HG03432 (cell line): ENCODE measurements at regions not wholly inside any gene's neighbourhood (a gene's known extent, or its start where the extent isn't known, plus 50 kb on each side); places are given as distances from the start of the nearest gene placed in this dataset.
A peak's percentile ranks its signal among the peaks of the same experiment; 100 is the strongest.

Experiments
- ATAC-seq: cut with Tn5 transposase; IDR thresholded peaks from one replicate; pipeline ENCODE4 v1.9.1; 2021; ENCODE audit warnings: mild to moderate bottlenecking, moderate library complexity; ENCODE audit not compliant: unreplicated experiment

DNA sequence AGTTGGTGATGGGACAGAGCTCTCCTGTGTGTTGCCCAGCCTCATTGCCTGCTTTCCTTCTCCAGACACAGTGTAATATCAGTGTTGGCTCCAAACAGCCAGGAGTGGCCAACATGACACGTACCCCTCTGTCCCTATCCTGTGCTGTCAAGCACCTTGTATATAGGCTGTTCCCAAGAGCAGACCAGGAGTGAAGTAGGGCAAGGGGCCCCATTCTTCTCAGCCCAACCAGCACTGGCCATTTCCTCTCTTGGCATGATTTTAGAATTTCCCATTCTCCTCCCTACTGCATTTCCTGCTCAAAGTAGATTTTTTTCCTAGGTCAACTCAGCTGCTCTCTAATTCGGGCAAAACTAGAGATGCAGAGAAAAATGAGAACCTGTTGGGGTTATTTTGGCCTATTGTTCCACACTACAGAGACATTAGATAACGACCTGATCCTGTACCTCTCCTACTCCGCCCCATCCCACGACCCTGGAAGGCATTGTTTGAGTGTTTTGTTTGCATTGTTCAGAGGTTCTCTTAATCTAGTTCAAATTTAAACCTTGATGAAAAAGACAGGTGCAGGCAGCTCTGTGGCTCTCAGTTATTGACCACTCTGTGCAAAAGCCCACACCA lies 95.6 kb downstream of the RASSF10 start:
- ATAC-seq: no peak

- peak; percentile 70 for ATAC-seq
Measured at GRCh38 chr11:13105237-13105844, 96.2 kb downstream of the RASSF10 start.

DNA sequence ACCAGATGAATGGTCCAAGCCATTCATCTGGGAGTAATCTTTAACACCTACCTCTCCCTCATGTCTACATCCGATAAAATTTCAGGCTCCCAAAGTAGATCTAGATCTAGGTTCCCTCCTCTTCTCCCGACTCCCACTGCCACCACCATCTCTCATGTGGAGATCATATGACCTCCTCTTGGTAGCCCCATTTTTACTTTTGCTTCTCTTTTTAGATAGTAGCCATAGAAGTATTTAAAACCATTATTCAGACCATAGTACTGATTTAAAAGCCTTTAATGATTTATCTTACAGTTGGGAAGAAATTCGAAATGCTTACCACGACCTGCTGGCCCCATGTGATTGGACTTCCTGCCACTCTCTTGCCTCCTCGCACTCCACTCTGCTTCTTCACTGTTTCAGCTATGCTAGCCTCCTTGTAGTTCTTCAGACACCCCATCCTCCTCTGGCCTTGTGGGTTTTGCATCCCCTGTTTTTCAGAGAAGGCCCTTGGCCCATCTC lies 98.5 kb downstream of the RASSF10 start:
- ATAC-seq: no peak

- no peak for ATAC-seq
Measured at GRCh38 chr11:13108416-13108815, 99.3 kb downstream of the RASSF10 start.

DNA sequence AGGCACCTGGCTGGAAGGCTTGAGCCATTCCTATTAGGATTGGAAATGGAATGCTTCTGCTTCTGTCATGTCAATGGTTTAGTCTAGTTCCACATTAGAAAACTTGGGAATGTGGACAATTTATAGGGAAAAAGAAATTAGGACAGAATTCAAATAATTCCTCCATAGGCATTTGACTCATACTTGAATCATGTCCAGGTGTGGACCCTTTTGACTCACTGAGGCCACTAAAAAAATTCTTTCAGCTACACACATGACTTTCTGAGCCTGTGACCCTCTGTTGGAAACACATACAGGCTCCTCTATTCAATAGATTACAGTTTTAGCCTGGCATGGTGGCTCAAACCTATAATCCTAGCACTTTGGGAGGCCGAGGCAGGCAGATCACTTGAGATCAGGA lies 100.5 kb downstream of the RASSF10 start:
- no peak for ATAC-seq

GRCh38 chr11:13110145-13110544 lies 101.0 kb downstream of the RASSF10 start:
- no peak for ATAC-seq

GRCh38 chr11:13110929-13111812 lies 102.1 kb downstream of the RASSF10 start:
- peak; percentile 41 for ATAC-seq

DNA sequence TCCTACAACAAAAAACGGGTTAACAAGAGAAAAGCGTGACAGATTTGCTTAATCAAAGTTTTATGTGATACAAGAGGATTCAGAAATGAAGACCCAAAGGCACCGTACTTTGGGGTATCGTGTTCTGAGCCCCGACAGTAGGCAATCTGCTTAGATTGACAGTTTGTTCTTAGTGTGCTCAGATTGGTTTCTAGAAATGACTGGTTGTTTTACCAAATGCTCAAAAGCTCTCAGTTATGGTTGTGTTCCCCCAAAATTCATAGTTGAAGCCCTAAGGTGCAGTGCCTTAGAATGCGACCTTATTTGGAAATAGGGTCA lies 102.7 kb downstream of the RASSF10 start:
- ATAC-seq: no peak

GRCh38 chr11:13114566-13115379 lies 105.7 kb downstream of the RASSF10 start:
- no peak for ATAC-seq

- no peak for ATAC-seq
Measured at GRCh38 chr11:13115380-13115675, 106.2 kb downstream of the RASSF10 start.

DNA sequence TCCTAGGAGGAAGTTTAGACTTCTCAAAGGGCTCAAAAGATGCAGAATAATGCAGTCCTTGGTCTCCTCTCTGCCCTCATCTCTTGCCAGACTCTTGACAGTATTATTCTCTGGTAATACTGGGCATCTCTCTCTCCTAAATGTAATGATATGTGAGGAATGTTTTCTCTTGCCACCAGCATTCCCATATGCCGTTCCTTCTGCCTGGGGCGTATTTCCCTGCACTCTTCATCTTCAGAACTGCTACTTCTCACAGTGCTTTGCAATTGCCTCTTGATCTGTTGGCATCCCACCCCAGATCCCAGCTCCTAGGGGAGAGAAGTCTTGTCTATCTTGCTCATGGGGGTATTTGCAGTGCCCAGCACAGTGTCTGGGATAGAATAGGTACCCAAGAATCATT lies 107.4 kb downstream of the RASSF10 start:
- ATAC-seq: no peak

DNA sequence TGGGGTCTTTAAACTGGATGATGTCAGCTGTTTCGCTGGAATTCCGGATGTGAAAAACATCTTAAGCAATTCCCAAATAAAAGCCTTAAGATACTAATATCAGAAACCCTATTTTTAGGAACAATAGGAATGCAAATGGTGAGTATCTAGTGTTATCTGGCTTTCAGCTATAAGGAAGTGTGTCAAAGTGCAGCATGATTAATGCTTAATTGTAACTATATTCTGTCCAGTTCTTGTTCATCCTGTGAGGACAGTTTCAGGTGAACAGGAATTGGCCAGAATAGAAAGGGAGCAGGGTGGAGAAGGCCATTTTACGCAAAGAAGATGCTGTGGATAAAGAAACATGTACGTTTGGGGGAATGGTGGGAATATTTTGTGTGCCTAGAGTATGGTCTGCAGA lies 108.2 kb downstream of the RASSF10 start:
- ATAC-seq: no peak

GRCh38 chr11:13118194-13118593 lies 109.1 kb downstream of the RASSF10 start:
- ATAC-seq: no peak

DNA sequence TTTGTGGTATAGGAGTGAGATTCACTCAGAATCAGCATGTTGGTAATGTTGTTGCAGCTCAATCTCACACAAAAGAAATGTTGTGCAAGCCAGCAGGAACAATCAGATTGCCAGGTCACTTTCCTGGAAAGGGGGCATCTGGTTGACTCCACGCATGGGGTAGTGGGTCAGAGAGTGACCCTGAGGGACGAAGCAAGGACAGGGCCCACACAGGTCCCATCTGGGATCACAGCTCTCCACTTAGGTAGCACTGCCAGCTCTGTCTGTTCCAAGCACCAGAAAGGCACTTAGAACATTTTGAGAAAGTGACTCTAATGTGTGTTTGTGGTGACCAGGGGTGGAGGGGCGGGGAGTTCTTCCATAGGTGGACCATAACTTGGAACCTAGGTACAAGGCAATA lies 109.5 kb downstream of the RASSF10 start:
- no peak for ATAC-seq

GRCh38 chr11:13119361-13119760 lies 110.2 kb downstream of the RASSF10 start:
- ATAC-seq: no peak

- no peak for ATAC-seq
Measured at GRCh38 chr11:13119941-13120520, 110.9 kb downstream of the RASSF10 start.

- no peak for ATAC-seq
Measured at GRCh38 chr11:13120691-13121090, 111.6 kb downstream of the RASSF10 start.

DNA sequence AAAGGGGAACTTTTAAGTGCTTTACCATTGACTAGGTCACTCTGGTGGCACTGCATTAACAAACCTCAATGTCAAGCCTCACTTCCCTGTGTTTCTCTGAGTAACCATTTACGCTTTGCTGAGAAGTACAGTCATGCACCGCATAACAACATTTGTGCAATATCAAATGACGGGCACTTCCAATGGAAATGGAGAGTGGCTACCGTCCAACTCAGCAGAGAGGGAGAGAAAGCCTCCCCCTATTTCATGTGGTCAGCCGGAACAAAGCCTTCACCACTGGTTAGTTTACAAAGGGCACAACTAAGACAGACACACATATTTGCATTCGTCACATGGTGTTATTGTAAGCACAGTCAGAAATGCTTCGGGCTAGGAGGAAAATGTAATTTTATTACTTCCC lies 117.3 kb downstream of the RASSF10 start:
- ATAC-seq: no peak

- no peak for ATAC-seq
Measured at GRCh38 chr11:13127161-13127560, 118.0 kb downstream of the RASSF10 start.

GRCh38 chr11:13128354-13128753 lies 119.2 kb downstream of the RASSF10 start:
- ATAC-seq: no peak

DNA sequence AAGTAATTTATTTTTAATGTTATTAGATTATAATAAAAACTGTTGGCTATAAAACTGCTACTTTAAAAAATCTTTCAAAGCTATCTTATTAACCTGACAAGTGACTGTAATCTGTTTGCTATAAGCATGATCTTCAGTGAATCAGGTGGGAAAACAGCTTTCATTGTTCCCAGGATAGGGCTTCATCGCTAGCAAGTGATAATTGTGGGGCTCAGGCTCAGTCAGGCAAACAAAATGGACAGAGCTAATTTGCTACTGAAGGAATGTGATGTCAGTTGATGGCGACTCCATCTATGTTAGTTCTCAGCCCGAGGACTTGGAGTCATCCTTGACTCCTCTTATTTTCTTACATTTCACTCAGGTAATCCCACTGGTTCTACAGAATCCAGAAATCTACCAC lies 125.0 kb downstream of the RASSF10 start:
- no peak for ATAC-seq
